Pons (tissue), 1 donor: ENCODE measurements at regions not wholly inside any gene's neighbourhood (a gene's known extent, or its start where the extent isn't known, plus 50 kb on each side); places are given as distances from the start of the nearest gene placed in this dataset.
"Not testable (repeated sequence)": the region's sequence is repeated elsewhere in the genome, so short reads cannot be mapped to it uniquely, and the experiment has no call there.

Source experiments
- DNase-seq: peaks from one replicate; pipeline ENCODE4 v3.0.0-alpha.2; 2016; ENCODE audit warnings: low spot score

GRCh38 chr17:11182430-11182829, 58.6 kb upstream of the SHISA6 start:
- no peak for DNase-seq

GRCh38 chr17:11178581-11178980, 62.4 kb upstream of the SHISA6 start:
- no peak for DNase-seq

- DNase-seq, result no peak
Observed at GRCh38 chr17:11177340-11177739, 63.7 kb upstream of the SHISA6 start.

GRCh38 chr17:11176549-11176948, 64.5 kb upstream of the SHISA6 start:
- no peak for DNase-seq

GRCh38 chr17:11170881-11171280, 70.1 kb upstream of the SHISA6 start:
- no peak for DNase-seq

- DNase-seq, result no peak
Observed at GRCh38 chr17:11151818-11152425, 89.1 kb upstream of the SHISA6 start.

GRCh38 chr17:11150906-11151511, 90.0 kb upstream of the SHISA6 start:
- DNase-seq, result not testable (repeated sequence)

- peak; percentile 53 for DNase-seq
Observed at GRCh38 chr17:11144358-11145233, 96.4 kb upstream of the SHISA6 start.

GRCh38 chr17:11142231-11142630, 98.8 kb upstream of the SHISA6 start:
- no peak for DNase-seq

GRCh38 chr17:11140501-11140900, 100.5 kb upstream of the SHISA6 start:
- DNase-seq, result peak; percentile 39

- DNase-seq, result peak; percentile 93
Observed at GRCh38 chr17:11140043-11140442, 101.0 kb upstream of the SHISA6 start.

- no peak for DNase-seq
Observed at GRCh38 chr17:11138023-11138422, 103.0 kb upstream of the SHISA6 start.

- DNase-seq, result no peak
Observed at GRCh38 chr17:11135819-11136218, 105.2 kb upstream of the SHISA6 start.

GRCh38 chr17:11130367-11130766, 110.6 kb upstream of the SHISA6 start:
- no peak for DNase-seq

- peak; percentile 35 for DNase-seq
Observed at GRCh38 chr17:11122908-11123307, 118.1 kb upstream of the SHISA6 start.

- DNase-seq, result no peak
Observed at GRCh38 chr17:11121341-11121985, 119.5 kb upstream of the SHISA6 start.

GRCh38 chr17:11109106-11109505, 131.9 kb upstream of the SHISA6 start:
- DNase-seq, result no peak

- no peak for DNase-seq
Observed at GRCh38 chr17:11105141-11105540, 135.9 kb upstream of the SHISA6 start.

GRCh38 chr17:11097121-11097520, 143.9 kb upstream of the SHISA6 start:
- DNase-seq, result no peak

GRCh38 chr17:11094331-11094730, 146.7 kb upstream of the SHISA6 start:
- DNase-seq, result no peak

GRCh38 chr17:11086646-11087340, 154.2 kb upstream of the SHISA6 start:
- no peak for DNase-seq

- DNase-seq, result no peak
Observed at GRCh38 chr17:11082559-11082958, 158.5 kb upstream of the SHISA6 start.
